Mammary epithelial cell (primary cell): ENCODE measurements at regions not wholly inside any gene's neighbourhood (a gene's known extent, or its start where the extent isn't known, plus 50 kb on each side); places are given as distances from the start of the nearest gene placed in this dataset.

Experiments
- CTCF ChIP-seq, 2 donors: IDR thresholded peaks in 1 of 2; conservative IDR thresholded peaks in 1 of 2; 2 replicates each; pipeline ENCODE4 v1.5.1; 2011 to 2012; ENCODE audit warnings: inconsistent platforms in 2 of 2, low read length in 2 of 2, mild to moderate bottlenecking in 2 of 2, control low read depth in 1 of 2, low read depth in 1 of 2; ENCODE audit not compliant: insufficient read depth in 1 of 2; ENCODE audit errors: extremely low read depth in 1 of 2
- EZH2 ChIP-seq: IDR thresholded peaks from 2 replicates; pipeline ENCODE4 v1.6.1; 2012; ENCODE audit warnings: low read length, inconsistent platforms, borderline replicate concordance

GRCh38 chr5:152869971-152870370 is 464.9 kb upstream of the NMUR2 start:
- TF ChIP-seq CTCF (conservative IDR thresholded peaks at IDR 0.05 in 1 of 2, IDR thresholded peaks at IDR 0.05 in 1 of 2; ENCODE audit: extremely low read depth in 1 of 2, insufficient read depth in 1 of 2, low read depth in 1 of 2, low read length in 2 of 2) (no peak), EZH2 (no peak)
